ENCODE measurements at regions not wholly inside any gene's neighbourhood (a gene's known extent, or its start where the extent isn't known, plus 50 kb on each side); places are given as distances from the start of the nearest gene placed in this dataset.

DNA sequence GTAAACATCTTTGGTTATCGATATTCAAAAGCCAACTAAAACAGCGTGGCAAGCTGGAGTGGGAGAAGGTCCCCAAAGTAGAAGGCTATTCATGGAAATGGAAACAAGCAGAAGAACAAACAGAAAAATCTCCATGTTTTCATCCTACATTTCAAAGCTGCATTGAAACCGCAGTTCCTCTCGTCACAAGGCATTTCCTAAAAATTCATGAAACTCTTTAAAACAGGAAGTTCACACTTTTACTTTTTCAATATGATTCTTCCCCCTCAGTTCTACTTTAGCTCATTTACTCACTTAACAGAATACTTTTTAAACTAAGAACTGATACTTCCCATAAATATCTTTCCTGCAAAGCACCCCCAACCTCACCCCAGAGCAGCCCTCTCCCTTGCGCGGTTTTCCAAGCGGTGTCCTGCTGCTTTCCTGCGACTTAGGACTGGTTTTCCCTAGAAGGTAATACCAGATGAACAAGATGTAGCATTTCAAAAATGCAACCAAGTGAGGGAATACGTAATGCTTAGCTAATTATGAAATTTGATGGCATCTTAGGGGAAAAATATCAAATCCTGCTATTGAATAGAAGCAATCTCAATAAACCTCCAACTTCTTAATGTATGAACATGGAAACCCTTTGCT lies 228.3 kb upstream of the PKN2 start:
- Histone ChIP-seq H3K4me2 (ENCODE audit: low read length) (no peak overlapping the region), H3K36me3 (ENCODE audit: insufficient read depth, low read length) (no peaks in the 10 kb centered on the region), H3K27ac (ENCODE audit: low read depth, low read length, poor library complexity, severe bottlenecking) (no peak overlapping the region), H3K4me1 (ENCODE audit: insufficient read depth, low read length, severe bottlenecking) (no peaks in the 10 kb centered on the region), H3K4me3 (ENCODE audit: low read depth, low read length, poor library complexity, severe bottlenecking) (no peak overlapping the region), H3K27me3 (ENCODE audit: insufficient read depth, low read length) (no peaks in the 10 kb centered on the region), H3K9me2 (ENCODE audit: low read depth, low read length) (no peaks in the 10 kb centered on the region), H3K79me2 (ENCODE audit: insufficient read depth, low read length) (no peaks in the 10 kb centered on the region), H3K9me3 (ENCODE audit: low read length) (no peaks in the 10 kb centered on the region), H3K9ac (ENCODE audit: low read length) (no peak overlapping the region), H2AFZ (ENCODE audit: low read length) (no peak overlapping the region), H3F3A (ENCODE audit: insufficient read depth, low read length) (no peaks in the 10 kb centered on the region), H4K20me1 (ENCODE audit: insufficient read depth, low read length) (no peaks in the 10 kb centered on the region)
- TF ChIP-seq, protein P1, sequence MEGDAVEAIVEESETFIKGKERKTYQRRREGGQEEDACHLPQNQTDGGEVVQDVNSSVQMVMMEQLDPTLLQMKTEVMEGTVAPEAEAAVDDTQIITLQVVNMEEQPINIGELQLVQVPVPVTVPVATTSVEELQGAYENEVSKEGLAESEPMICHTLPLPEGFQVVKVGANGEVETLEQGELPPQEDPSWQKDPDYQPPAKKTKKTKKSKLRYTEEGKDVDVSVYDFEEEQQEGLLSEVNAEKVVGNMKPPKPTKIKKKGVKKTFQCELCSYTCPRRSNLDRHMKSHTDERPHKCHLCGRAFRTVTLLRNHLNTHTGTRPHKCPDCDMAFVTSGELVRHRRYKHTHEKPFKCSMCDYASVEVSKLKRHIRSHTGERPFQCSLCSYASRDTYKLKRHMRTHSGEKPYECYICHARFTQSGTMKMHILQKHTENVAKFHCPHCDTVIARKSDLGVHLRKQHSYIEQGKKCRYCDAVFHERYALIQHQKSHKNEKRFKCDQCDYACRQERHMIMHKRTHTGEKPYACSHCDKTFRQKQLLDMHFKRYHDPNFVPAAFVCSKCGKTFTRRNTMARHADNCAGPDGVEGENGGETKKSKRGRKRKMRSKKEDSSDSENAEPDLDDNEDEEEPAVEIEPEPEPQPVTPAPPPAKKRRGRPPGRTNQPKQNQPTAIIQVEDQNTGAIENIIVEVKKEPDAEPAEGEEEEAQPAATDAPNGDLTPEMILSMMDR (IDR thresholded peaks at IDR 0.05; ENCODE audit: low read length), result no peak
- no peak for TF ChIP-seq EZH2 (IDR thresholded peaks at IDR 0.05; ENCODE audit: borderline replicate concordance, low read length)

DNA sequence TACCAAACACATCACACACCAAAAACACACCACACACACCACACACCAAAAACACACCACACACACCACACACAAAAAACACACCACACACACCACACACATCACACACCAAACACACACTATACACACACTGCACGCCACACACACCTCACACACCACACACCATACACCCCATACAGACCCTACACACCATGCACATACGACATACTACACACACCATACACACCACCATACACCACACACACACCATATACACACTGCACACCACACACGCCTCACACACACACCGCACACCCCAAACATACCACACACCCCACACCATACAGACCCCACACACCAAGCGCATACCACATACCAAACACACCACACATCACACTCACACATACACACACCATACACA lies 226.9 kb upstream of the PKN2 start:
- H3K79me2 ChIP-seq (ENCODE audit: insufficient read depth, low read length), result no peaks in the 10 kb centered on the region
- no peak overlapping the region for H3K4me2 ChIP-seq (ENCODE audit: low read length)
- H3K9me3 ChIP-seq (ENCODE audit: low read length), result no peaks in the 10 kb centered on the region
- H3K36me3 ChIP-seq (ENCODE audit: insufficient read depth, low read length), result no peaks in the 10 kb centered on the region
- H3K27ac ChIP-seq (ENCODE audit: low read depth, low read length, poor library complexity, severe bottlenecking), result no peak overlapping the region
- no peak overlapping the region for H3K4me3 ChIP-seq (ENCODE audit: low read depth, low read length, poor library complexity, severe bottlenecking)
- H4K20me1 ChIP-seq (ENCODE audit: insufficient read depth, low read length), result no peaks in the 10 kb centered on the region
- no peak overlapping the region for H2AFZ ChIP-seq (ENCODE audit: low read length)
- H3K9me2 ChIP-seq (ENCODE audit: low read depth, low read length), result no peaks in the 10 kb centered on the region
- no peaks in the 10 kb centered on the region for H3K4me1 ChIP-seq (ENCODE audit: insufficient read depth, low read length, severe bottlenecking)
- H3F3A ChIP-seq (ENCODE audit: insufficient read depth, low read length), result no peaks in the 10 kb centered on the region
- TF ChIP-seq, protein P1 (IDR thresholded peaks at IDR 0.05; ENCODE audit: low read length), result no peak
- TF ChIP-seq EZH2 (IDR thresholded peaks at IDR 0.05; ENCODE audit: borderline replicate concordance, low read length), result no peak
- H3K27me3 ChIP-seq (ENCODE audit: insufficient read depth, low read length), result no peaks in the 10 kb centered on the region
- no peak overlapping the region for H3K9ac ChIP-seq (ENCODE audit: low read length)

DNA sequence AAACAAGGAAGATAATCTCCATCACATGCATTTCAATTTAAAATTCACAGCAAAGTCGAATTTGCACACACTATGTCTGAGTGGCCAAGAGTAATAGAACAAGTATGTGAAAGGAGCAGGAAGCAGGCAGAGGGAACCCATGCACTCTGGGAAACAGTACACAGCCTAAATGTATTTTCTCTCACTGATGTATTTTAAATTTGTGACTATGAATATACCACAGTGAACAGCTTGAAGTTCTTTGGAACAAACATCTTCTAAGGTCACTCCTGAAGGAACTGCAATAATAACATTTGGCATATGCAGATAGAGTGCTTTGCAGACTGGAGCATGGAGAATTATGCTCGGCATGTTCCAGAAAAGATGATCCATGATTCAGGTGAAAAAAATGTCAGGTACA lies 223.1 kb upstream of the PKN2 start:
- TF ChIP-seq, protein P1 (IDR thresholded peaks at IDR 0.05; ENCODE audit: low read length), result no peak
- no peak for TF ChIP-seq EZH2 (IDR thresholded peaks at IDR 0.05; ENCODE audit: borderline replicate concordance, low read length)

More for the DNA sequence above, 223.1 kb upstream of the PKN2 start:
- no peak overlapping the region for H3K27ac ChIP-seq (ENCODE audit: low read depth, low read length, poor library complexity, severe bottlenecking)
- no peaks in the 10 kb centered on the region for H4K20me1 ChIP-seq (ENCODE audit: insufficient read depth, low read length)
- no peaks in the 10 kb centered on the region for H3F3A ChIP-seq (ENCODE audit: insufficient read depth, low read length)
- no peaks in the 10 kb centered on the region for H3K79me2 ChIP-seq (ENCODE audit: insufficient read depth, low read length)
- no peak overlapping the region for H2AFZ ChIP-seq (ENCODE audit: low read length)
- no peak overlapping the region for H3K4me2 ChIP-seq (ENCODE audit: low read length)
- no peak overlapping the region for H3K4me3 ChIP-seq (ENCODE audit: low read depth, low read length, poor library complexity, severe bottlenecking)
- H3K27me3 ChIP-seq (ENCODE audit: insufficient read depth, low read length), result no peaks in the 10 kb centered on the region
- no peaks in the 10 kb centered on the region for H3K36me3 ChIP-seq (ENCODE audit: insufficient read depth, low read length)
- no peaks in the 10 kb centered on the region for H3K4me1 ChIP-seq (ENCODE audit: insufficient read depth, low read length, severe bottlenecking)
- no peaks in the 10 kb centered on the region for H3K9me3 ChIP-seq (ENCODE audit: low read length)
- H3K9me2 ChIP-seq (ENCODE audit: low read depth, low read length), result no peaks in the 10 kb centered on the region
- H3K9ac ChIP-seq (ENCODE audit: low read length), result no peak overlapping the region

Measured in OCI-LY1 (cell line).